DMS53 (cell line): ENCODE measurements at regions not wholly inside any gene's neighbourhood (a gene's known extent, or its start where the extent isn't known, plus 50 kb on each side); places are given as distances from the start of the nearest gene placed in this dataset.
"Not testable (repeated sequence)": the region's sequence is repeated elsewhere in the genome, so short reads cannot be mapped to it uniquely, and the experiment has no call there.

Experiments
- DNase-seq: peaks from one replicate; lab custom pipeline; 2025; lab: John Stamatoyannopoulos, UW

GRCh38 chr13:24995225-24995804, 100.6 kb upstream of the PABPC3 start:
- DNase-seq = peak; percentile 93

GRCh38 chr13:24997367-24997967, 98.5 kb upstream of the PABPC3 start:
- peak; percentile 77 for DNase-seq

GRCh38 chr13:24998433-24998832, 97.5 kb upstream of the PABPC3 start:
- DNase-seq = no peak

- DNase-seq = no peak
These were observed 94.3 kb upstream of the PABPC3 start for GRCh38 chr13:25001476-25002206.

- DNase-seq = not testable (repeated sequence)
These were observed 93.6 kb upstream of the PABPC3 start for GRCh38 chr13:25002311-25002710.

- DNase-seq = not testable (repeated sequence)
These were observed 91.4 kb upstream of the PABPC3 start for GRCh38 chr13:25004489-25004888.

- peak; percentile 63 for DNase-seq
These were observed 90.9 kb upstream of the PABPC3 start for GRCh38 chr13:25005050-25005497.

- DNase-seq = not testable (repeated sequence)
These were observed 88.5 kb upstream of the PABPC3 start for GRCh38 chr13:25007389-25007788.

- not testable (repeated sequence) for DNase-seq
These were observed 81.5 kb upstream of the PABPC3 start for GRCh38 chr13:25014398-25014973.

- not testable (repeated sequence) for DNase-seq
These were observed 78.8 kb upstream of the PABPC3 start for GRCh38 chr13:25017176-25017575.

- DNase-seq = peak; percentile 85
These were observed 77.9 kb upstream of the PABPC3 start for GRCh38 chr13:25017808-25018728.

GRCh38 chr13:25018729-25019115, 77.2 kb upstream of the PABPC3 start:
- DNase-seq = peak; percentile 69

GRCh38 chr13:25019741-25020140, 76.2 kb upstream of the PABPC3 start:
- DNase-seq = not testable (repeated sequence)

- DNase-seq = no peak
These were observed 71.8 kb upstream of the PABPC3 start for GRCh38 chr13:25024175-25024574.

GRCh38 chr13:25032160-25032559, 63.8 kb upstream of the PABPC3 start:
- no peak for DNase-seq

- DNase-seq = no peak
These were observed 61.8 kb upstream of the PABPC3 start for GRCh38 chr13:25034173-25034572.

GRCh38 chr13:25037057-25037813, 58.7 kb upstream of the PABPC3 start:
- DNase-seq = peak; percentile 86

- no peak for DNase-seq
These were observed 53.6 kb upstream of the PABPC3 start for GRCh38 chr13:25042151-25042865.

- no peak for DNase-seq
These were observed 51.9 kb upstream of the PABPC3 start for GRCh38 chr13:25044071-25044470.
